ENCODE measurements at regions not wholly inside any gene's neighbourhood (a gene's known extent, or its start where the extent isn't known, plus 50 kb on each side); places are given as distances from the start of the nearest gene placed in this dataset.

- TF ChIP-seq CTCF (IDR thresholded peaks at IDR 0.05) (no peak), POLR2A (IDR thresholded peaks at IDR 0.05) (no peak)
Observed at GRCh38 chr4:19592391-19592790, 659.3 kb upstream of the SLIT2 start.

Data from esophagus squamous epithelium (tissue), 4 donors.